ENCODE measurements at regions not wholly inside any gene's neighbourhood (a gene's known extent, or its start where the extent isn't known, plus 50 kb on each side); places are given as distances from the start of the nearest gene placed in this dataset.
A peak's percentile ranks its signal among the peaks of the same experiment; 100 is the strongest.

- Histone ChIP-seq H2AK5ac (ENCODE audit: low read depth, low read length) (no peak overlapping the region), H3K27ac (replicated peaks; ENCODE audit: low read length) (no peak overlapping the region), H4K91ac (ENCODE audit: low read depth, low read length, poor library complexity) (no peak overlapping the region), H3K4me1 (ENCODE audit: control insufficient read depth in 2 of 2, insufficient read depth in 1 of 2, low read depth in 1 of 2, low read length in 2 of 2) (no peaks in the 10 kb centered on the region), H3K27me3 (ENCODE audit: control insufficient read depth in 3 of 3, insufficient read depth in 3 of 3, low read depth in 1 of 3, low read length in 3 of 3) (peaks cover 0 to 17% (median 0%) of the 10 kb centered on the region in 3 experiments), H3K14ac (ENCODE audit: low read length) (no peak overlapping the region), H3K36me3 (replicated peaks in 1 of 2; ENCODE audit: control insufficient read depth in 2 of 2, insufficient read depth in 2 of 2, low read length in 2 of 2) (no peaks in the 10 kb centered on the region), H3K9ac (ENCODE audit: low read depth, low read length, poor library complexity) (no peak overlapping the region), H3K4me2 (ENCODE audit: insufficient read depth, low read length, poor library complexity, severe bottlenecking) (no peak overlapping the region), H3K4me3 (ENCODE audit: low read length in 2 of 2) (no peak overlapping the region), H3K79me1 (ENCODE audit: low read depth, low read length) (no peaks in the 10 kb centered on the region), H4K8ac (ENCODE audit: low read depth, low read length) (no peak overlapping the region), H3K4ac (ENCODE audit: low read length) (no peak overlapping the region), H3K9me3 (replicated peaks in 1 of 2; ENCODE audit: control insufficient read depth in 2 of 2, insufficient read depth in 1 of 2, low read depth in 1 of 2, low read length in 2 of 2) (peaks cover 2 to 3% of the 10 kb centered on the region in 2 donors), H2BK5ac (ENCODE audit: low read length) (no peak overlapping the region), H2AFZ (ENCODE audit: low read length) (no peak overlapping the region), H3K18ac (ENCODE audit: low read length) (no peak overlapping the region), H2BK120ac (ENCODE audit: low read depth, low read length) (no peak overlapping the region), H2BK15ac (ENCODE audit: low read length) (no peak overlapping the region), H2BK12ac (ENCODE audit: low read length) (no peak overlapping the region), H3K23ac (ENCODE audit: low read depth, low read length, poor library complexity) (no peak overlapping the region)
- no peak for DNase-seq (ENCODE audit: low spot score)
- WGBS, 2 donors (ENCODE audit: extremely low coverage in 2 of 2, insufficient read length in 2 of 2, insufficient replicate concordance in 1 of 2): no CpG with 5 or more reads among the region's 8 CpGs
Observed at GRCh38 chr10:98332623-98333269, 64.8 kb upstream of the LOXL4 start.

DNA sequence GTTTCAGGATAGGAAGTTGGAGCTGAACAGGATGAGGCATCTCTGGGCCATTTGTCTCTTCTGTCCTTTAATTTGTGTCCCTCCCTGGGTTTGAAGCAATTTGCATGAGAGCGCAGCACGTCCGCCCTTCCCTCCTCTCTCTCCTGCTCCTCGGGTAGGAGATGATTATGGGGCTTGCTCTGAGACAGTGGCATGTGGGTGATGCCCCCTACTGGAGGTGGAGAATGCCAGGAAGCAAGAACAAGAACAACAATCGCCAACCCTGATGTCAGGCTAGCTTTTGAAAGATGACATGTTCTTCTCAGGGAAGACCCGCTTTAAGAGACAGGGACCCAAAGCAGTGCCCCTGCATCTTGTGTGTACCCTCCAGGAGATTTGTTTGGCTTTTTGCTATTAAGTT, 63.9 kb upstream of the LOXL4 start:
- Histone ChIP-seq H3K4me3 (ENCODE audit: low read length in 2 of 2) (no peak overlapping the region), H2BK15ac (ENCODE audit: low read length) (no peak overlapping the region), H3K9me3 (replicated peaks in 1 of 2; ENCODE audit: control insufficient read depth in 2 of 2, insufficient read depth in 1 of 2, low read depth in 1 of 2, low read length in 2 of 2) (peaks cover 2 to 3% of the 10 kb centered on the region in 2 donors), H3K4me2 (ENCODE audit: insufficient read depth, low read length, poor library complexity, severe bottlenecking) (no peak overlapping the region), H3K14ac (ENCODE audit: low read length) (no peak overlapping the region), H2BK5ac (ENCODE audit: low read length) (no peak overlapping the region), H3K18ac (ENCODE audit: low read length) (no peak overlapping the region), H3K79me1 (ENCODE audit: low read depth, low read length) (no peaks in the 10 kb centered on the region), H3K4me1 (ENCODE audit: control insufficient read depth in 2 of 2, insufficient read depth in 1 of 2, low read depth in 1 of 2, low read length in 2 of 2) (no peaks in the 10 kb centered on the region), H4K8ac (ENCODE audit: low read depth, low read length) (no peak overlapping the region), H2BK120ac (ENCODE audit: low read depth, low read length) (no peak overlapping the region), H3K36me3 (replicated peaks in 1 of 2; ENCODE audit: control insufficient read depth in 2 of 2, insufficient read depth in 2 of 2, low read length in 2 of 2) (no peaks in the 10 kb centered on the region), H3K23ac (ENCODE audit: low read depth, low read length, poor library complexity) (no peak overlapping the region), H3K27me3 (ENCODE audit: control insufficient read depth in 3 of 3, insufficient read depth in 3 of 3, low read depth in 1 of 3, low read length in 3 of 3) (peaks cover 0 to 21% (median 0%) of the 10 kb centered on the region in 3 experiments), H2BK12ac (ENCODE audit: low read length) (no peak overlapping the region), H2AFZ (ENCODE audit: low read length) (no peak overlapping the region), H3K27ac (replicated peaks; ENCODE audit: low read length) (no peak overlapping the region), H2AK5ac (ENCODE audit: low read depth, low read length) (no peak overlapping the region), H4K91ac (ENCODE audit: low read depth, low read length, poor library complexity) (no peak overlapping the region), H3K4ac (ENCODE audit: low read length) (no peak overlapping the region), H3K9ac (ENCODE audit: low read depth, low read length, poor library complexity) (no peak overlapping the region)
- DNase-seq (ENCODE audit: low spot score): no peak
- no CpG with 5 or more reads among the region's 6 CpGs for WGBS, 2 donors (ENCODE audit: extremely low coverage in 2 of 2, insufficient read length in 2 of 2, insufficient replicate concordance in 1 of 2)

DNA sequence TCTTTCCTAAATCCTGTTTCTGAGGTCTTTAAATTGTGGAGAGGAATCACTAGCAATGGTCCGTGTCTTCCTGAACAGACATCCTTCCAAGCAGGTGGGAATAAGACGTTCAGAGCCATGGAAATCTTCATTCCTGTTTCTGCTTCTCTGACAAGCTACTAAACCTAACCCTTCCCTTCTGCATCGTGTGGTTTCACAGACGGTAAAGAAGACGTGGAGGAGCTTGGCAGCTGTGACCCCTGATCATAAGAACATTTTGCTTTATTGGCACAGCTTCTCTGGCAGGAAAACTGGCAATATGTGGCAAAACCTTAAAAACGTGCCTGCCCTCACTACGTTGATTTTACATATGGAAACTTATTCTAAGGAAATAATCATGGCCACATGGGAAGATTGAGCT, 63.0 kb upstream of the LOXL4 start:
- WGBS, 2 donors (ENCODE audit: extremely low coverage in 2 of 2, insufficient read length in 2 of 2, insufficient replicate concordance in 1 of 2): no CpG with 5 or more reads among the region's 7 CpGs
- Histone ChIP-seq H3K27me3 (ENCODE audit: control insufficient read depth in 3 of 3, insufficient read depth in 3 of 3, low read depth in 1 of 3, low read length in 3 of 3) (peaks cover 0 to 30% (median 0%) of the 10 kb centered on the region in 3 experiments), H4K91ac (ENCODE audit: low read depth, low read length, poor library complexity) (no peak overlapping the region), H3K9me3 (replicated peaks in 1 of 2; ENCODE audit: control insufficient read depth in 2 of 2, insufficient read depth in 1 of 2, low read depth in 1 of 2, low read length in 2 of 2) (peaks cover 2 to 3% of the 10 kb centered on the region in 2 donors), H2AFZ (ENCODE audit: low read length) (no peak overlapping the region), H3K14ac (ENCODE audit: low read length) (no peak overlapping the region), H3K27ac (replicated peaks; ENCODE audit: low read length) (no peak overlapping the region), H3K36me3 (replicated peaks in 1 of 2; ENCODE audit: control insufficient read depth in 2 of 2, insufficient read depth in 2 of 2, low read length in 2 of 2) (no peaks in the 10 kb centered on the region), H3K4me2 (ENCODE audit: insufficient read depth, low read length, poor library complexity, severe bottlenecking) (no peak overlapping the region), H2BK120ac (ENCODE audit: low read depth, low read length) (no peak overlapping the region), H3K4ac (ENCODE audit: low read length) (no peak overlapping the region), H3K4me3 (ENCODE audit: low read length in 2 of 2) (no peak overlapping the region), H3K18ac (ENCODE audit: low read length) (no peak overlapping the region), H2BK12ac (ENCODE audit: low read length) (no peak overlapping the region), H3K4me1 (ENCODE audit: control insufficient read depth in 2 of 2, insufficient read depth in 1 of 2, low read depth in 1 of 2, low read length in 2 of 2) (peaks cover 0 to 2% of the 10 kb centered on the region in 2 donors), H2AK5ac (ENCODE audit: low read depth, low read length) (no peak overlapping the region), H3K9ac (ENCODE audit: low read depth, low read length, poor library complexity) (no peak overlapping the region), H2BK15ac (ENCODE audit: low read length) (no peak overlapping the region), H2BK5ac (ENCODE audit: low read length) (no peak overlapping the region), H4K8ac (ENCODE audit: low read depth, low read length) (no peak overlapping the region), H3K79me1 (ENCODE audit: low read depth, low read length) (no peaks in the 10 kb centered on the region), H3K23ac (ENCODE audit: low read depth, low read length, poor library complexity) (no peak overlapping the region)
- DNase-seq (ENCODE audit: low spot score): no peak

DNA sequence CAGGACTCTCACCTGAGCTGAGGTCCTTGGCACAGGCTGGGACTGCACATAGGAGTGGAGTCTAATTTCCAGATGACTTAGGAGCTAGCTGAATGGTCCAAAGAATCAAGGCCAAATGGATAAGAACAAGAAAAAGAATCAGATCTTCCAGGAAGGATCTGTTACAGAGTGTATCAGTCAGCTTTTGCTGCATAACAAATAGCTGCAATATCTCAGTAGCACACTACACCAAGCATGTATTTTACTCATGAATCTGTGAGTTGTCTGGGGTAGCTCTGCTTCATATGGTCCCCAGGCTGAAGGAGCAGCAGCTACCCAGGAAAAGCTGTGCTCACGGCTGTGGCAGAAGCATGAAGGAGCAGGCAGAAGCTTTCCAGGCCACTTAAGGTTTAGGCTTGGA, 60.6 kb upstream of the LOXL4 start:
- no peak for DNase-seq (ENCODE audit: low spot score)
- Histone ChIP-seq H3K9me3 (replicated peaks in 1 of 2; ENCODE audit: control insufficient read depth in 2 of 2, insufficient read depth in 1 of 2, low read depth in 1 of 2, low read length in 2 of 2) (peaks cover 2 to 3% of the 10 kb centered on the region in 2 donors), H3K18ac (ENCODE audit: low read length) (no peak overlapping the region), H2BK120ac (ENCODE audit: low read depth, low read length) (no peak overlapping the region), H3K36me3 (replicated peaks in 1 of 2; ENCODE audit: control insufficient read depth in 2 of 2, insufficient read depth in 2 of 2, low read length in 2 of 2) (no peaks in the 10 kb centered on the region), H2AFZ (ENCODE audit: low read length) (no peak overlapping the region), H4K8ac (ENCODE audit: low read depth, low read length) (no peak overlapping the region), H2BK5ac (ENCODE audit: low read length) (no peak overlapping the region), H2BK12ac (ENCODE audit: low read length) (no peak overlapping the region), H2BK15ac (ENCODE audit: low read length) (no peak overlapping the region), H3K4ac (ENCODE audit: low read length) (no peak overlapping the region), H4K91ac (ENCODE audit: low read depth, low read length, poor library complexity) (no peak overlapping the region), H3K27me3 (ENCODE audit: control insufficient read depth in 3 of 3, insufficient read depth in 3 of 3, low read depth in 1 of 3, low read length in 3 of 3) (peaks cover 0 to 34% (median 0%) of the 10 kb centered on the region in 3 experiments), H3K4me3 (ENCODE audit: low read length in 2 of 2) (peak overlapping the region in 1 of 2 donors; percentile 52), H3K4me2 (ENCODE audit: insufficient read depth, low read length, poor library complexity, severe bottlenecking) (no peak overlapping the region), H3K4me1 (ENCODE audit: control insufficient read depth in 2 of 2, insufficient read depth in 1 of 2, low read depth in 1 of 2, low read length in 2 of 2) (peaks cover 0 to 2% of the 10 kb centered on the region in 2 donors), H3K27ac (replicated peaks; ENCODE audit: low read length) (no peak overlapping the region), H3K23ac (ENCODE audit: low read depth, low read length, poor library complexity) (no peak overlapping the region), H3K79me1 (ENCODE audit: low read depth, low read length) (no peaks in the 10 kb centered on the region), H3K14ac (ENCODE audit: low read length) (no peak overlapping the region), H2AK5ac (ENCODE audit: low read depth, low read length) (no peak overlapping the region), H3K9ac (ENCODE audit: low read depth, low read length, poor library complexity) (no peak overlapping the region)
- no CpG with 5 or more reads among the region's 1 CpG for WGBS, 2 donors (ENCODE audit: extremely low coverage in 2 of 2, insufficient read length in 2 of 2, insufficient replicate concordance in 1 of 2)

Measured in neuronal stem cell (in vitro differentiated cells).